ENCODE measurements at regions not wholly inside any gene's neighbourhood (a gene's known extent, or its start where the extent isn't known, plus 50 kb on each side); places are given as distances from the start of the nearest gene placed in this dataset.

DNA sequence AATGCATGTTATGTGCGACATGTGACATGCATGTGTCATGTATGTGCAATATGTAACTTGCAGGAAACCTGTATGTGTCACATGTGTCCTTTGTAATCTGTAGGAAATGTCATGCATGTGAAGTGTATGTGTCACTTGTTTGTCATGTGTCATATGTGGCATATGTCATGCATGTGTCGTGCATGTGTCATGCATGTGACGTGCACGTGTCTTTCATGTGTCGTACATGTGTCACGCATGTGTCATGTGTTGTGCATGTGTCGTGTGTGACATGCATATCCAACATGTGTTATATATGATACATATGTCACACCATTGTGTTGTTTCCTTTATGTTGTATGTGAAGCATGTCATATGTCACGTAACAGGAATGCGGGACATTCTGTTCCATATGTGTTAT, 2153.2 kb upstream of the PIK3C3 start (continued):
- TF ChIP-seq, protein P1, sequence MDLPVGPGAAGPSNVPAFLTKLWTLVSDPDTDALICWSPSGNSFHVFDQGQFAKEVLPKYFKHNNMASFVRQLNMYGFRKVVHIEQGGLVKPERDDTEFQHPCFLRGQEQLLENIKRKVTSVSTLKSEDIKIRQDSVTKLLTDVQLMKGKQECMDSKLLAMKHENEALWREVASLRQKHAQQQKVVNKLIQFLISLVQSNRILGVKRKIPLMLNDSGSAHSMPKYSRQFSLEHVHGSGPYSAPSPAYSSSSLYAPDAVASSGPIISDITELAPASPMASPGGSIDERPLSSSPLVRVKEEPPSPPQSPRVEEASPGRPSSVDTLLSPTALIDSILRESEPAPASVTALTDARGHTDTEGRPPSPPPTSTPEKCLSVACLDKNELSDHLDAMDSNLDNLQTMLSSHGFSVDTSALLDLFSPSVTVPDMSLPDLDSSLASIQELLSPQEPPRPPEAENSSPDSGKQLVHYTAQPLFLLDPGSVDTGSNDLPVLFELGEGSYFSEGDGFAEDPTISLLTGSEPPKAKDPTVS (IDR thresholded peaks at IDR 0.05; ENCODE audit: low read depth, low read length): no peak
- no peak for TF ChIP-seq NFXL1 (IDR thresholded peaks at IDR 0.05; ENCODE audit: borderline replicate concordance)
- TF ChIP-seq FOXM1 (IDR thresholded peaks at IDR 0.05; ENCODE audit: low read depth, low read length): no peak
- no peak for TF ChIP-seq BRCA1 (IDR thresholded peaks at IDR 0.05; ENCODE audit: low read depth, low read length)
- no peak for TF ChIP-seq RAD21 (IDR thresholded peaks at IDR 0.05; ENCODE audit: insufficient read depth, low read depth, low read length)
- TF ChIP-seq, protein P2, sequence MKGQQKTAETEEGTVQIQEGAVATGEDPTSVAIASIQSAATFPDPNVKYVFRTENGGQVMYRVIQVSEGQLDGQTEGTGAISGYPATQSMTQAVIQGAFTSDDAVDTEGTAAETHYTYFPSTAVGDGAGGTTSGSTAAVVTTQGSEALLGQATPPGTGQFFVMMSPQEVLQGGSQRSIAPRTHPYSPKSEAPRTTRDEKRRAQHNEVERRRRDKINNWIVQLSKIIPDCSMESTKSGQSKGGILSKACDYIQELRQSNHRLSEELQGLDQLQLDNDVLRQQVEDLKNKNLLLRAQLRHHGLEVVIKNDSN (IDR thresholded peaks at IDR 0.05; ENCODE audit: borderline replicate concordance, extremely low read length, insufficient read depth, low read depth, low read length): no peak
- no peak for TF ChIP-seq YY1 (IDR thresholded peaks at IDR 0.05; ENCODE audit: low read depth, low read length)
- TF ChIP-seq BHLHE40 (IDR thresholded peaks at IDR 0.05; ENCODE audit: borderline replicate concordance in 1 of 2, low read depth in 2 of 2, low read length in 1 of 2): no peak
- TF ChIP-seq, protein P3, sequence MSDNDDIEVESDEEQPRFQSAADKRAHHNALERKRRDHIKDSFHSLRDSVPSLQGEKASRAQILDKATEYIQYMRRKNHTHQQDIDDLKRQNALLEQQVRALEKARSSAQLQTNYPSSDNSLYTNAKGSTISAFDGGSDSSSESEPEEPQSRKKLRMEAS (IDR thresholded peaks at IDR 0.05; ENCODE audit: low read depth, low read length): no peak

DNA sequence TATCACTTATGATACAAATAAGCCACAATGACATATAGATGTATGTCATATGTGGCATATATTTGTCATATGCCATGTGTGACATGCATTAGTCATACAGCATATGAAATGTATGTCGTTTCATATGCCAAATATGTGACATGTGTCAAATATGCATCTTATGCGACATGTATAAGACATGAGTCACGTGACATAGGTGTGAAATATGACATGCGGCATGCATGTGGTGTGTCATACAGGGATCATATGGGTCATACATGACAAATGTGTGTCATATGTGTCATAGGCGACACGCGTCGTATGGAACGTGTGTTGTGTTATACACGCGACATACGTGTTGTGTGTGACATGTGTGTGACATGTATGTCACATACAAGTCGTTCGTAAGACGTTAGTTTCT, 2154.0 kb upstream of the PIK3C3 start:
- 80% methylated on average over 15 of the region's 15 CpGs for WGBS (ENCODE audit: insufficient coverage, insufficient replicate concordance, low lambda C conversion rate, missing lambda C conversion rate)
- Histone ChIP-seq H3K27me3 (replicated peaks in 1 of 2; ENCODE audit: control insufficient read depth in 2 of 2, insufficient read depth in 2 of 2, low read length in 1 of 2) (no peaks in the 10 kb centered on the region), H3K9me3 (replicated peaks; ENCODE audit: control insufficient read depth, insufficient read depth, low read length) (peaks cover 11% of the 10 kb centered on the region), H4K20me1 (ENCODE audit: control insufficient read depth, insufficient read depth) (no peaks in the 10 kb centered on the region), H3K79me2 (ENCODE audit: control insufficient read depth, insufficient read depth, low read length) (no peaks in the 10 kb centered on the region), H3K4me2 (ENCODE audit: control insufficient read depth, insufficient read depth) (no peak overlapping the region), H3K4me1 (ENCODE audit: control insufficient read depth, insufficient read depth, low read length) (no peaks in the 10 kb centered on the region), H3K36me3 (ENCODE audit: control insufficient read depth in 2 of 2, insufficient read depth in 2 of 2, low read length in 1 of 2) (no peaks in the 10 kb centered on the region), H2AFZ (ENCODE audit: control insufficient read depth, low read depth, low read length) (no peak overlapping the region), H3K27ac (ENCODE audit: control insufficient read depth, insufficient read depth) (no peak overlapping the region), H3K4me3 (no peak overlapping the region), H3K9ac (ENCODE audit: control insufficient read depth, insufficient read depth, low read length) (no peak overlapping the region)
- SMC1A ChIA-PET (ENCODE audit: uncharacterized antibody, unreplicated experiment): no interaction called here
- in situ Hi-C loops (cut with MboI) (no loop called here), intact Hi-C loops (cut with micrococcal nuclease; ENCODE audit: unreplicated experiment) (no loop called here)
- CTCF ChIA-PET: no interaction called here
- no peak for DNase-seq (ENCODE audit: low read depth, low spot score)
- FAIRE-seq: no peak
- RAD21 ChIA-PET (ENCODE audit: unreplicated experiment): no interaction called here
- BruUV-seq (replicated peaks): no TSS peak
- ATAC-seq: no peak
- POLR2A ChIA-PET: no interaction called here
- TF ChIP-seq NR2C1 (IDR thresholded peaks at IDR 0.05) (no peak), CREB1 (IDR thresholded peaks at IDR 0.05; ENCODE audit: low read depth) (no peak), STAT3 (IDR thresholded peaks at IDR 0.05; ENCODE audit: low read depth, low read length) (no peak), BRCA1 (IDR thresholded peaks at IDR 0.05; ENCODE audit: low read depth, low read length) (no peak), NFXL1 (IDR thresholded peaks at IDR 0.05; ENCODE audit: borderline replicate concordance) (no peak), GATAD2B (conservative IDR thresholded peaks at IDR 0.05; ENCODE audit: low read depth) (no peak)
- TF ChIP-seq, protein P4, sequence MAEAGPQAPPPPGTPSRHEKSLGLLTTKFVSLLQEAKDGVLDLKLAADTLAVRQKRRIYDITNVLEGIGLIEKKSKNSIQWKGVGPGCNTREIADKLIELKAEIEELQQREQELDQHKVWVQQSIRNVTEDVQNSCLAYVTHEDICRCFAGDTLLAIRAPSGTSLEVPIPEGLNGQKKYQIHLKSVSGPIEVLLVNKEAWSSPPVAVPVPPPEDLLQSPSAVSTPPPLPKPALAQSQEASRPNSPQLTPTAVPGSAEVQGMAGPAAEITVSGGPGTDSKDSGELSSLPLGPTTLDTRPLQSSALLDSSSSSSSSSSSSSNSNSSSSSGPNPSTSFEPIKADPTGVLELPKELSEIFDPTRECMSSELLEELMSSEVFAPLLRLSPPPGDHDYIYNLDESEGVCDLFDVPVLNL (IDR thresholded peaks at IDR 0.05; ENCODE audit: low read depth, low read length): no peak
- TF ChIP-seq, protein P5, sequence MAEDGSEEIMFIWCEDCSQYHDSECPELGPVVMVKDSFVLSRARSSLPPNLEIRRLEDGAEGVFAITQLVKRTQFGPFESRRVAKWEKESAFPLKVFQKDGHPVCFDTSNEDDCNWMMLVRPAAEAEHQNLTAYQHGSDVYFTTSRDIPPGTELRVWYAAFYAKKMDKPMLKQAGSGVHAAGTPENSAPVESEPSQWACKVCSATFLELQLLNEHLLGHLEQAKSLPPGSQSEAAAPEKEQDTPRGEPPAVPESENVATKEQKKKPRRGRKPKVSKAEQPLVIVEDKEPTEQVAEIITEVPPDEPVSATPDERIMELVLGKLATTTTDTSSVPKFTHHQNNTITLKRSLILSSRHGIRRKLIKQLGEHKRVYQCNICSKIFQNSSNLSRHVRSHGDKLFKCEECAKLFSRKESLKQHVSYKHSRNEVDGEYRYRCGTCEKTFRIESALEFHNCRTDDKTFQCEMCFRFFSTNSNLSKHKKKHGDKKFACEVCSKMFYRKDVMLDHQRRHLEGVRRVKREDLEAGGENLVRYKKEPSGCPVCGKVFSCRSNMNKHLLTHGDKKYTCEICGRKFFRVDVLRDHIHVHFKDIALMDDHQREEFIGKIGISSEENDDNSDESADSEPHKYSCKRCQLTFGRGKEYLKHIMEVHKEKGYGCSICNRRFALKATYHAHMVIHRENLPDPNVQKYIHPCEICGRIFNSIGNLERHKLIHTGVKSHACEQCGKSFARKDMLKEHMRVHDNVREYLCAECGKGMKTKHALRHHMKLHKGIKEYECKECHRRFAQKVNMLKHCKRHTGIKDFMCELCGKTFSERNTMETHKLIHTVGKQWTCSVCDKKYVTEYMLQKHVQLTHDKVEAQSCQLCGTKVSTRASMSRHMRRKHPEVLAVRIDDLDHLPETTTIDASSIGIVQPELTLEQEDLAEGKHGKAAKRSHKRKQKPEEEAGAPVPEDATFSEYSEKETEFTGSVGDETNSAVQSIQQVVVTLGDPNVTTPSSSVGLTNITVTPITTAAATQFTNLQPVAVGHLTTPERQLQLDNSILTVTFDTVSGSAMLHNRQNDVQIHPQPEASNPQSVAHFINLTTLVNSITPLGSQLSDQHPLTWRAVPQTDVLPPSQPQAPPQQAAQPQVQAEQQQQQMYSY (CRISPR knock-in tag; IDR thresholded peaks at IDR 0.05): no peak

Measured in GM12878 (cell line).